Stimulated activated CD4-positive, alpha-beta T cell treated with anti-CD3 and anti-CD28 coated beads, Interleukin-2, amount 100 ng/mL, for 24 hours (primary cell): ENCODE measurements at regions not wholly inside any gene's neighbourhood (a gene's known extent, or its start where the extent isn't known, plus 50 kb on each side); places are given as distances from the start of the nearest gene placed in this dataset.

Experiments used
- DNase-seq, 2 donors: peaks; one replicate each; pipeline ENCODE4 v3.0.0-alpha.2; 2020

GRCh38 chr9:107172160-107172978 is 110.7 kb upstream of the RAD23B start:
- DNase-seq: peak; percentile 67 to 74

- no peak for DNase-seq
Observed at GRCh38 chr9:107172979-107173347, 110.1 kb upstream of the RAD23B start.

GRCh38 chr9:107173422-107174180 is 109.5 kb upstream of the RAD23B start:
- DNase-seq: no peak

GRCh38 chr9:107174441-107174840 is 108.6 kb upstream of the RAD23B start:
- DNase-seq: peak in 1 of 2 donors; percentile 9

GRCh38 chr9:107175041-107175440 is 108.0 kb upstream of the RAD23B start:
- no peak for DNase-seq

GRCh38 chr9:107175816-107176435 is 107.2 kb upstream of the RAD23B start:
- DNase-seq: no peak

GRCh38 chr9:107176436-107177151 is 106.5 kb upstream of the RAD23B start:
- no peak for DNase-seq

GRCh38 chr9:107177243-107177839 is 105.7 kb upstream of the RAD23B start:
- DNase-seq: no peak

GRCh38 chr9:107177857-107178256 is 105.2 kb upstream of the RAD23B start:
- no peak for DNase-seq

- DNase-seq: no peak
Observed at GRCh38 chr9:107178293-107178692, 104.8 kb upstream of the RAD23B start.

- DNase-seq: no peak
Observed at GRCh38 chr9:107180206-107180605, 102.9 kb upstream of the RAD23B start.

- DNase-seq: no peak
Observed at GRCh38 chr9:107183176-107183575, 99.9 kb upstream of the RAD23B start.

GRCh38 chr9:107188376-107188775 is 94.7 kb upstream of the RAD23B start:
- no peak for DNase-seq

- no peak for DNase-seq
Observed at GRCh38 chr9:107190061-107190935, 92.8 kb upstream of the RAD23B start.

- DNase-seq: no peak
Observed at GRCh38 chr9:107190936-107191290, 92.2 kb upstream of the RAD23B start.

- no peak for DNase-seq
Observed at GRCh38 chr9:107193251-107193650, 89.8 kb upstream of the RAD23B start.

GRCh38 chr9:107198718-107199117 is 84.4 kb upstream of the RAD23B start:
- DNase-seq: no peak

- DNase-seq: no peak
Observed at GRCh38 chr9:107208121-107208520, 75.0 kb upstream of the RAD23B start.

- DNase-seq: no peak
Observed at GRCh38 chr9:107210775-107211174, 72.3 kb upstream of the RAD23B start.

- no peak for DNase-seq
Observed at GRCh38 chr9:107211284-107211923, 71.7 kb upstream of the RAD23B start.

GRCh38 chr9:107212613-107213012 is 70.5 kb upstream of the RAD23B start:
- no peak for DNase-seq
